ENCODE measurements at regions not wholly inside any gene's neighbourhood (a gene's known extent, or its start where the extent isn't known, plus 50 kb on each side); places are given as distances from the start of the nearest gene placed in this dataset.

- TF ChIP-seq, protein P1, sequence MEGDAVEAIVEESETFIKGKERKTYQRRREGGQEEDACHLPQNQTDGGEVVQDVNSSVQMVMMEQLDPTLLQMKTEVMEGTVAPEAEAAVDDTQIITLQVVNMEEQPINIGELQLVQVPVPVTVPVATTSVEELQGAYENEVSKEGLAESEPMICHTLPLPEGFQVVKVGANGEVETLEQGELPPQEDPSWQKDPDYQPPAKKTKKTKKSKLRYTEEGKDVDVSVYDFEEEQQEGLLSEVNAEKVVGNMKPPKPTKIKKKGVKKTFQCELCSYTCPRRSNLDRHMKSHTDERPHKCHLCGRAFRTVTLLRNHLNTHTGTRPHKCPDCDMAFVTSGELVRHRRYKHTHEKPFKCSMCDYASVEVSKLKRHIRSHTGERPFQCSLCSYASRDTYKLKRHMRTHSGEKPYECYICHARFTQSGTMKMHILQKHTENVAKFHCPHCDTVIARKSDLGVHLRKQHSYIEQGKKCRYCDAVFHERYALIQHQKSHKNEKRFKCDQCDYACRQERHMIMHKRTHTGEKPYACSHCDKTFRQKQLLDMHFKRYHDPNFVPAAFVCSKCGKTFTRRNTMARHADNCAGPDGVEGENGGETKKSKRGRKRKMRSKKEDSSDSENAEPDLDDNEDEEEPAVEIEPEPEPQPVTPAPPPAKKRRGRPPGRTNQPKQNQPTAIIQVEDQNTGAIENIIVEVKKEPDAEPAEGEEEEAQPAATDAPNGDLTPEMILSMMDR (conservative IDR thresholded peaks at IDR 0.05 in 1 of 2, IDR thresholded peaks at IDR 0.05 in 1 of 2; ENCODE audit: extremely low read depth in 1 of 2, insufficient read depth in 1 of 2, low read depth in 1 of 2, low read length in 2 of 2), result no peak
- TF ChIP-seq EZH2 (IDR thresholded peaks at IDR 0.05; ENCODE audit: borderline replicate concordance, low read length), result no peak
Measured at GRCh38 chr9:99370376-99370775, 148.3 kb downstream of the SEC61B start.
